Activated naive CD8-positive, alpha-beta T cell treated with anti-CD3 and anti-CD28 coated beads for 36 hours (primary cell): ENCODE measurements at regions not wholly inside any gene's neighbourhood (a gene's known extent, or its start where the extent isn't known, plus 50 kb on each side); places are given as distances from the start of the nearest gene placed in this dataset.

Source experiments
- DNase-seq: peaks from one replicate; pipeline ENCODE4 v3.0.0; 2021
- H3K27ac Mint-ChIP-seq: one replicate; pipeline ENCODE4 v1.8.0; 2022; ENCODE audit warnings: mild to moderate bottlenecking, moderate library complexity, mixed read lengths
- H3K27me3 Mint-ChIP-seq: one replicate; pipeline ENCODE4 v1.8.0; 2022; ENCODE audit warnings: mild to moderate bottlenecking, mixed read lengths
- H3K36me3 Mint-ChIP-seq: one replicate; pipeline ENCODE4 v1.8.0; 2021; ENCODE audit warnings: mild to moderate bottlenecking, mixed read lengths
- H3K4me1 Mint-ChIP-seq: one replicate; pipeline ENCODE4 v1.8.0; 2021; ENCODE audit warnings: mixed read lengths
- H3K4me3 Mint-ChIP-seq: one replicate; pipeline ENCODE4 v1.8.0; 2022; ENCODE audit warnings: mild to moderate bottlenecking, moderate library complexity, mixed read lengths
- H3K9me3 Mint-ChIP-seq: one replicate; pipeline ENCODE4 v1.8.0; 2022; ENCODE audit warnings: mixed read lengths

GRCh38 chr11:112769584-112769983, 191.6 kb upstream of the NCAM1 start:
- Mint-ChIP-seq H3K4me3 (no peak overlapping the region), H3K27me3 (no peaks in the 10 kb centered on the region), H3K27ac (no peak overlapping the region), H3K4me1 (no peaks in the 10 kb centered on the region), H3K36me3 (no peaks in the 10 kb centered on the region), H3K9me3 (no peaks in the 10 kb centered on the region)
- no peak for DNase-seq

GRCh38 chr11:112770033-112770432, 191.2 kb upstream of the NCAM1 start:
- DNase-seq: no peak
- Mint-ChIP-seq H3K9me3 (no peaks in the 10 kb centered on the region), H3K27me3 (no peaks in the 10 kb centered on the region), H3K36me3 (no peaks in the 10 kb centered on the region), H3K27ac (no peak overlapping the region), H3K4me3 (no peak overlapping the region), H3K4me1 (no peaks in the 10 kb centered on the region)

DNA sequence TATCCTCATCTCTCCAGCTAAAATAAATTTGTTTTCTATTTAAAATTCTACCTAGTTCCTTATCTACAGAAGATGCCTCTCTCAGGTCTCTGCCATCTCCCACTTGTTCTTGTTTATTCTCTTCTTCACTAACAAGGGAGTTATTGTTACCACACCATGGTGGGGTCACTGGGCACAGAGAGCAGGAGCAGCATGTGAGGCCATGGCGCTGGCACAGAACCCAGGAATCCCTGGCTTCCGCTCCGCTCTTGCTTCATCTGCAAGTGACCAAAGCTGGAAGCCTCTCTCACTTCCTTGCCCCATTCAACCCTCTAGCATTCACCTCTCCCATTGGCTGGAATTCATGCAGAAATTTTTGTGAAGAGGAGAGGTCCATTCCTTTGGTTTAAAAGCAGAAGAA, 190.7 kb upstream of the NCAM1 start:
- Mint-ChIP-seq H3K4me1 (no peaks in the 10 kb centered on the region), H3K36me3 (no peaks in the 10 kb centered on the region), H3K9me3 (no peaks in the 10 kb centered on the region), H3K4me3 (no peak overlapping the region), H3K27me3 (no peaks in the 10 kb centered on the region), H3K27ac (no peak overlapping the region)
- no peak for DNase-seq

DNA sequence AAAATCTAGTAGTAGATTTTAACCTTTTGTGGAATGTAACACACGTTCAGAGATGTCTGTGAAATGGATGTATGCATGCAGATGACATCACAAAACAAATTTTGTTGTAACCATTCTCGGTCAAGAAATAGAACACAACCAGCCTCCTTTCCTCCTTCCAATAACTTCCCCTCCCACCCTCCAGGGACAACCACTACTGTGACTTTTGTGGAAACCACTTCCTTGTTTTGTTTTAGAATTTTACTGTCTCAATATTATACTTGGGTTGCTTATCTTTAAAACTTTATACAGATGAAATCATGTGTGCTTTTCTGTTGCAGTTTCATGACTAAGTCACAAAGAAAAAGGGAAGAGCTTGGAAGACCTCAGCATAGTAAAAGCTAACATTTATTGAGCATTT, 189.4 kb upstream of the NCAM1 start:
- H3K4me3 Mint-ChIP-seq: no peak overlapping the region
- H3K36me3 Mint-ChIP-seq: no peaks in the 10 kb centered on the region
- no peak for DNase-seq
- no peaks in the 10 kb centered on the region for H3K9me3 Mint-ChIP-seq
- no peak overlapping the region for H3K27ac Mint-ChIP-seq
- no peaks in the 10 kb centered on the region for H3K4me1 Mint-ChIP-seq
- H3K27me3 Mint-ChIP-seq: no peaks in the 10 kb centered on the region

- DNase-seq: no peak
- Mint-ChIP-seq H3K27me3 (no peaks in the 10 kb centered on the region), H3K9me3 (no peaks in the 10 kb centered on the region), H3K36me3 (no peaks in the 10 kb centered on the region), H3K4me1 (no peaks in the 10 kb centered on the region), H3K4me3 (no peak overlapping the region), H3K27ac (no peak overlapping the region)
These were observed 188.0 kb upstream of the NCAM1 start for GRCh38 chr11:112773264-112773663.

GRCh38 chr11:112776834-112777233, 184.4 kb upstream of the NCAM1 start:
- H3K4me1 Mint-ChIP-seq: no peaks in the 10 kb centered on the region
- H3K4me3 Mint-ChIP-seq: no peak overlapping the region
- H3K27ac Mint-ChIP-seq: no peak overlapping the region
- H3K27me3 Mint-ChIP-seq: peaks cover 5% of the 10 kb centered on the region
- DNase-seq: no peak
- H3K9me3 Mint-ChIP-seq: no peaks in the 10 kb centered on the region
- H3K36me3 Mint-ChIP-seq: no peaks in the 10 kb centered on the region

- Mint-ChIP-seq H3K27ac (no peak overlapping the region), H3K36me3 (no peaks in the 10 kb centered on the region), H3K27me3 (peaks cover 5% of the 10 kb centered on the region), H3K4me3 (no peak overlapping the region), H3K4me1 (no peaks in the 10 kb centered on the region), H3K9me3 (no peaks in the 10 kb centered on the region)
- DNase-seq: no peak
These were observed 183.9 kb upstream of the NCAM1 start for GRCh38 chr11:112777283-112777751.

GRCh38 chr11:112778091-112778876, 182.9 kb upstream of the NCAM1 start:
- Mint-ChIP-seq H3K4me1 (no peaks in the 10 kb centered on the region), H3K4me3 (no peak overlapping the region), H3K27ac (no peak overlapping the region), H3K36me3 (no peaks in the 10 kb centered on the region), H3K27me3 (peaks cover 5% of the 10 kb centered on the region), H3K9me3 (no peaks in the 10 kb centered on the region)
- DNase-seq: no peak

- Mint-ChIP-seq H3K4me1 (no peaks in the 10 kb centered on the region), H3K9me3 (no peaks in the 10 kb centered on the region), H3K27me3 (peaks cover 5% of the 10 kb centered on the region), H3K36me3 (no peaks in the 10 kb centered on the region), H3K27ac (no peak overlapping the region), H3K4me3 (no peak overlapping the region)
- DNase-seq: no peak
These were observed 182.3 kb upstream of the NCAM1 start for GRCh38 chr11:112778877-112779266.

DNA sequence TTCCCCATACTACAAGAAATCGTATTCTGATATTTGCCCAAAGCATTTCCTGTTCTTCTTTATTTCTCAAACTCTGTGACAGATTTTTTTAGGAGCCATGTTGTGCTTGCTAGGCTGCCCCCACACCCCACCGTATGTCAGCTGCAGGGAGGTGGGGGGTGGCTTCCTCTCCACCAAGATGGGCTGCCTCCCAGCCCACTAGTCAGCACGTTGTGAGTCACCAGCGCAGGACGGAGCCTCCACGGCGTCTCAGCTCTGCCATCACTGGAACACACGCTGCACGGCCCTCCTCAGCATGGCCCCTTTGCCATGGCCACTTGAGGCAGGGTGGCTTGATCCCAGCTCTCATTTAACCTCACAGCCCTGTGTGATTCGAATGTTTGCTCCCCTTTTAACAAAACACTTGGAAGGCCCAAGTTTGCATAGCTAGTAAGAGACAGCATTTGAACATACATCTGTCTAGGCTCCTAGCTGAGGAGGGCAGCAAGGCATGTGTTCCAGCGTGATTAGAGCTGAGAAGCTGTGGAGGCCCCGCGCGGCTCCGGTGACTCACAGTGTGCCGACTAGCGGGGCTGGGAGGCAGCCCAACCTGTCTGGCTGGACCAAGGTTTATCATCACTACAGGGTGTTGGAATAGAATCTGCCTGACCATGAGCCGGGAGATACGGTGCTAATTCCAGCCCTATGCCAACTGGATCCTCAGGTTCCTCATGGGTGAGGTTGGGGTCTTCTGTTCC, 180.7 kb upstream of the NCAM1 start:
- peaks cover 5% of the 10 kb centered on the region for H3K27me3 Mint-ChIP-seq
- no peaks in the 10 kb centered on the region for H3K4me1 Mint-ChIP-seq

GRCh38 chr11:112783945-112784322, 177.3 kb upstream of the NCAM1 start:
- no peak for DNase-seq
- H3K4me3 Mint-ChIP-seq: no peak overlapping the region
- no peaks in the 10 kb centered on the region for H3K4me1 Mint-ChIP-seq
- no peaks in the 10 kb centered on the region for H3K9me3 Mint-ChIP-seq
- H3K36me3 Mint-ChIP-seq: no peaks in the 10 kb centered on the region
- H3K27me3 Mint-ChIP-seq: peaks cover 5% of the 10 kb centered on the region
- H3K27ac Mint-ChIP-seq: no peak overlapping the region

More for the DNA sequence above, 180.7 kb upstream of the NCAM1 start:
- Mint-ChIP-seq H3K27ac (no peak overlapping the region), H3K36me3 (no peaks in the 10 kb centered on the region), H3K4me3 (no peak overlapping the region), H3K9me3 (no peaks in the 10 kb centered on the region)
- DNase-seq: no peak

DNA sequence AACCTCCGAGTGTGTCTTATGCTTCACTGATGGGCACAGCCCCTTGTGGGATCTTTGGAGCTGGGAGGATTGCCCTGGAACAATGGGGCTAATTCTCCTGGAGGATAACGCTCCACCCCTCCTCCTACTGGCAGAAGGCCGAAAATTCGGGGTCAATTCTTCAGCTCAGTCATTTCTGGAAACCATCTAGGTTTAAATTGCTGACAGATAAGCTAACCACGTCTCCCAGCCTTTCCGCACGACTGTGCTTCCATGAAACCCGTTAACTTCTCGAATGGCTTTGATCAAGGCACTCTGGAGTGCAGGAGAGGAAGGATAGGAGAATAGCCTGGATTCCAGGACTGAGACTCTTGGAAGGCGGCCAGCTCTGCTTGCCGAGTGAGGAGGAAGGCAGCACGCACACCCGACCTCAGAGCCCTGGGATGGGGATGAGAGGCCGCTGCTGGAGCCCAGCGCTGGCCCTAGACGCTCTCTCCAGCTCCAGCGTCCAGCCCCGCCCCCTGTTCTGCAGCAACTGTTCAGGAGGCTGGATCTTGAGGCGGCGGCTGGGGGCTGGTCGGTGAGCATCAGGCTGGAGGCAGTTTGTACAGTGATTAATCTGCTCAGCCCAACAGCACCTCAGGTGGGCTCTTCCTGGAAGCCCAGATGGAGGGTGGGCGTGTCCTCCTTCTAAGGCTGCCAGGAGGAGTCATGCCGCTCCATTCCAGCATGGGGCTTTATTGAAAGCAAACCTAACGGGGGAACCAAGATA, 176.7 kb upstream of the NCAM1 start:
- H3K9me3 Mint-ChIP-seq: no peaks in the 10 kb centered on the region
- peaks cover 5% of the 10 kb centered on the region for H3K27me3 Mint-ChIP-seq
- H3K4me3 Mint-ChIP-seq: no peak overlapping the region
- no peaks in the 10 kb centered on the region for H3K36me3 Mint-ChIP-seq
- H3K27ac Mint-ChIP-seq: no peak overlapping the region
- H3K4me1 Mint-ChIP-seq: no peaks in the 10 kb centered on the region
- DNase-seq: no peak

GRCh38 chr11:112785149-112785548, 176.1 kb upstream of the NCAM1 start:
- Mint-ChIP-seq H3K27ac (no peak overlapping the region), H3K4me3 (no peak overlapping the region), H3K27me3 (peaks cover 3% of the 10 kb centered on the region), H3K36me3 (no peaks in the 10 kb centered on the region), H3K4me1 (no peaks in the 10 kb centered on the region), H3K9me3 (no peaks in the 10 kb centered on the region)
- no peak for DNase-seq

GRCh38 chr11:112785719-112786118, 175.5 kb upstream of the NCAM1 start:
- no peak overlapping the region for H3K4me3 Mint-ChIP-seq
- no peak for DNase-seq
- no peaks in the 10 kb centered on the region for H3K27me3 Mint-ChIP-seq
- H3K27ac Mint-ChIP-seq: no peak overlapping the region
- no peaks in the 10 kb centered on the region for H3K4me1 Mint-ChIP-seq
- no peaks in the 10 kb centered on the region for H3K36me3 Mint-ChIP-seq
- no peaks in the 10 kb centered on the region for H3K9me3 Mint-ChIP-seq

- no peak overlapping the region for H3K27ac Mint-ChIP-seq
- H3K4me1 Mint-ChIP-seq: no peaks in the 10 kb centered on the region
- no peaks in the 10 kb centered on the region for H3K27me3 Mint-ChIP-seq
- no peak overlapping the region for H3K4me3 Mint-ChIP-seq
- no peak for DNase-seq
- H3K9me3 Mint-ChIP-seq: no peaks in the 10 kb centered on the region
- H3K36me3 Mint-ChIP-seq: no peaks in the 10 kb centered on the region
These were observed 175.0 kb upstream of the NCAM1 start for GRCh38 chr11:112786196-112786595.
